GM21717 (cell line): ENCODE measurements at regions not wholly inside any gene's neighbourhood (a gene's known extent, or its start where the extent isn't known, plus 50 kb on each side); places are given as distances from the start of the nearest gene placed in this dataset.
"Not testable (repeated sequence)": the region's sequence is repeated elsewhere in the genome, so short reads cannot be mapped to it uniquely, and the experiment has no call there.

Experiments used
- ATAC-seq: cut with Tn5 transposase; IDR thresholded peaks from one replicate; pipeline ENCODE4 v1.9.1; 2021; ENCODE audit warnings: mild to moderate bottlenecking, moderate library complexity; ENCODE audit not compliant: unreplicated experiment

DNA sequence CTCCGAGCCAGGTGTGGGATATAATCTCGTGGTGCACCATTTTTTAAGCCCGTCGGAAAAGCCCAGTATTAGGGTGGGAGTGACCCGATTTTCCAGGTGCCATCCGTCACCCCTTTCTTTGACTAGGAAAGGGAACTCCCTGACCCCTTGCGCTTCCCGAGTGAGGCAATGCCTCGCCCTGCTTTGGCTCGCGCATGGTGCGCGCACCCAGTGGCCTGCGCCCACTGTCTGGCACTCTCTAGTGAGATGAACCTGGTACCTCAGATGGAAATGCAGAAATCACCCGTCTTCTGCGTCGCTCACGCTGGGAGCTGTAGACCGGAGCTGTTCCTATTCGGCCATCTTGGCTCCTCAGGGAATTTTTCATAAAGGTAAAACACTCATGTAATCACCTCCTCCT is 63.9 kb downstream of the RWDD3 start:
- ATAC-seq = not testable (repeated sequence)

DNA sequence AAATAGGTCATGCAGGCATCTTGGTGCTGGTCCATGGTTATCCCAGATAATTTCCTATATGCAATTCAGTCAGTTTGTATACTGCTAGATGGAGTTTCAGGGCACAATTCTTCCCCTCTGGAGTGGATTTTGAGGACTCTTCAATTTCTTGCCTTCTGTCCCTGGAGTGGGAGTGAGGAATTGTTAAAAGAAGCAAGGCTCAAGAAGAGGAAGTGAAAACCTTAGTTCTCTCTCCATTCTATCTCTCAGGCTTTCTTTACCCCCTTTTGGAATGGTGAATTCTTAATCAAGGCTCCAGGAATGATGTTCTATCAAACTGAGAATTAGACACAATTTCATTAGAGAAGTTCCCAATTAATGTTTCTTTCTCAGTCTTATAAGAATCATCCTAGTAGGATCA is 67.1 kb downstream of the RWDD3 start:
- ATAC-seq = no peak

DNA sequence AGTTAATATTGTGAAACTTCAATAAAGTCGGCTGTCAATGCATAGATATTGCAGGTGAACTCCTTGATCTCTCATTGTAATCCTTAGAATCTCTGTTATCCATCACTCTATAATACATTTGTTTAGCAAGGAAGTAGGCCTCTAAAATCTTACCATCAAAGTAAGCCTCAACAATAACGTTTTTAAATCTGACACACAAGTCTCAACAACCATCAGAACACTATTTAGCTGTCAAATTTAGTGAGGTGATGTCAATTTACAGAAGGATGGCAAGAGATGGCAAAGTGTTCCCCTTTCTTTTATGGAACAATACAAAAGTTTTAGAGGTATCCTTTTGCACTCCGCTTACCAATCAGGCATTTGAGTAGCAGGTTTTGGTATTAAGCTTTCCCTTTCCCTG is 67.6 kb downstream of the RWDD3 start:
- no peak for ATAC-seq

DNA sequence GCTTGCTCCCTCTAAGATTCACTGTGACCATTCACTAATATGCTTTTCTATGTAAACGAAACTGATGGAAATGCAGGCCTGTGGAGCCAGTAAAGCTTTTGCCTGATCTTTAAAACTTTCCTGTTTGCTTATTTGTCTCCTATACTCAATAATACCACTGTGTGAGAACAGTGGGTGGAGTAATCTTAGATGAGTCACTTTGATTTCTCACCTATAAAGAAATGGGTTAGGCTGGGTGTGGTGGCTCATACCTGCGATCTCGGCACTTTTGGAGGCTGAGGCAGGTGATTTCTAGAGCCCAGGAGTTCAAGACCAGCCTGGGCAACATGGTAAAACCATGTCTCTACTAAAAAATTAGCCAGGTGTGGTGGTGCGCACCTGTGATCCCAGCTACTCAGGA is 70.8 kb downstream of the RWDD3 start:
- no peak for ATAC-seq

DNA sequence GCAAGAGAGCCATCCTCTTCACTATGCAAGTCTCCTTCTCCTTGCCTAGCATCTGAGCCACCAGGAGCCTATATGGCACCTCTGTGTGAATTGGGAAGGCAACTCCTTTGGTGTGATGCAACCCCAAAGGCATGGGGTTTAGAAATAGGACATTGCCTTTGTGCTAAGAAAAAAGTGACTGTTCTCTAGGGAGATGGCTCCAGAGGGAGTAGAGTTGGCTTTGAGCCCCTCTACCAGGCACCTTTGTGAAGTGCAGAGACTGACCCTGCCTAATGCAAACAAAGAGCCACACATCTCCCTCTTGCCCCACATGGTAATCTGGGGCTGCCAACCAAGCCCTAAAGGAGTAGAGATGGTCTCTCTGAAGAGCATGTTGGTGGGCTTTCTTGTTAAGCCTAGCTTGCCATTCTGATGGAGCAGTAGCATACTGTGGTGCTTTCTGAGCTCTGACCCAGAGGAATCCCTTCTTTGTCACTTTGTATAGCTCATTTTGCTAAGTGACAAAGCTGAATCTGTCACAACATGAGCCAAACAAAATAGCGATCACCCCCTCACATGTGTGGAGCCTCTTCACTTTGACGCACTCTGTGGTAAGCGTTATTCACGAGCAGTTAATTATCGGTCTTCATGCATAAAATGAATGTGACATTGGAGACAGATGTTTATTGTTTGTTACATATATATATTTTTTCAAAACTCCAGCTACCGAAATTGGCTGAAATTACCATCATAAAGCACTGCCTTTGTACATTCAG is 74.4 kb downstream of the RWDD3 start:
- no peak for ATAC-seq

DNA sequence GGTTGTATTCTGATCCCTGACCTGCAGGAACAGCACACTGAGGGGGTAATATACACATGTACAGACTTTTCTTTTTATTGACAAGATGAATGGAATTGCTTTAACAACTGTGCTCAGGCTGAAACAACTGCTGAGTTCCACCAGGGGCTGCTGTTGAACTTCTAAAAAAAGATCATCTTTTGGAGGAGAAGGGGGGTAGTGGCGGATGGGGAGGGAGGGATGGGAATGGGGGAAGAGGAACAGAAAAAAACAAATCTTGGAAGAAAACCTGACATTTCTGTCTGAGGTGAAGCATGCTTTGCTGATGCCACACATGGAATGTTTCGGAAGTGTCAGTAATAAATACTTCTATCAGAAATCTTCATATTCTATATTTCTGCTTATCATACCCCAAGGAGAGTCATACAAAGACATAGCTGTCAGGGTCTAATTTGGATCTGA is 75.0 kb downstream of the RWDD3 start:
- ATAC-seq = no peak

DNA sequence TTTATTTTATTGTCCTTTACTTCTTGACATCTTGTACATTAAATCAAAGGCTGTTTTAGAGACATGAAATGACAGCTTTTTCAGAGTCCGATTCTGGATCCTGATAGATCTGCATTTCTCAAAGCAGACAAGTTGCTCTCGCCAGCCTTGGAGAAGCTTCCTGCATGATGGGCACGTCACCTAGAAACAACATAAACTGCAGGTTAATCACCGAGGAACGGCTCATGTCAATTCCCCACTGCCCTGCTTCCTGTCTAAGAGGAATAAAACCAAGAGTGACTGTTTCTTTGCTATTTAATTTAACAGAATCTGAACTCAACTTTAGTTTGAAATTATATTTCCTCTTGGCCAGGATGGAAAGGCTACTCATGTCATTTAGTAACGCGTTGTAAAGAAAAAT is 77.0 kb downstream of the RWDD3 start:
- no peak for ATAC-seq

DNA sequence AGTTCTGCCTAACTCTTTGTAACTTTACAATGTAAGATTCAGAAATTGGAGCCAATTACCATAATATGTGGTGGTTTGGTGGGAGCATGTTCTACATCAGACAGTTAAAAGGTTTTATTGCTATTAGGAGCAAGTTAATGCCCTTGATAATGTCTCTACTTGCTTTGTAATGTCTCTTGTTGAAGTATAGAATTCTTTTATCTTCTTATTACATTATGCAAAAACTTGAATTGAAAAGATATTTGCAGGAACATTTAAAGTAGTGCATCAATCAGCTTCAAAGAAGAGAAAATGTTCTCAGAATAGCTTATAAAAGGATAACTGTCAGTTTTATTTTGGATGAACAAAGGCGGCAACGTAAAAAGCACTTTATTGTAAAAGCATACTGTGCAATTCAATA is 77.8 kb downstream of the RWDD3 start:
- no peak for ATAC-seq

DNA sequence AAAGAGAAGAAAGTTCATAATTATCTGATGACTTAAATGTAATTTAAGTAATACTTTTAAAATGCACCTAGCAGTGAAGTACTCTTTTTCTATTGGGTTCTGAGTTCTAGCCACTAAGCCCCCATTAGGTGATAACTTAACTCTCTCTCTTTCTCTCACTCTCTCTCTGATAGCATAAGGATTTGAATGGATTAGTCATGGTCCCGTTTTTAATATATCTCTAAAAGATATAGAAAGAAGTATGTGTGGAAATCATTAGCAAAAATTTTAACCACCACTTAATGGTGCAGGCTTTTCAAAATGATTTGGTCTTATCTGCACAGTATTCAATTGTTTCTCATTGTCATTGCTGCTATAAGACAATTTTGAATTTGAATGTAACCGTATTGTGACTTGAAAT is 78.2 kb downstream of the RWDD3 start:
- no peak for ATAC-seq

DNA sequence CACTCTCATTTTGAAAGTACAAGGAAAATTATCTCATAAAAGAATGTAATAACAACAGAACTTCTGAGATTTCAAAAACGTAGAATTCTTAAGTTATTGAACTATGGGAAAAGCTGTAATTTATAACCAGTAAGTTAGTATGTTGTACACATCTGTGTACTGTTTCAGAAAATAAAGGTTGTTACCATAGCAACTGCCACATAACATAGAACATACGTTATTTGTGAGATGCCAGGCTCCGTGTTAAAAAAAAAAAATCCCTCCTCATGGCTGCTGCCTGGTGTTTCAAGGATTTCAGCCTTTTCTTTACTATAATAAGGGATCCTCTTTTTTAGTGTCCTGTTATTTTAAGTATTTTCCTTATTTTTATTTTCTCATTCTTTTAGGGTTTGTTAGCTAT is 79.5 kb downstream of the RWDD3 start:
- no peak for ATAC-seq

DNA sequence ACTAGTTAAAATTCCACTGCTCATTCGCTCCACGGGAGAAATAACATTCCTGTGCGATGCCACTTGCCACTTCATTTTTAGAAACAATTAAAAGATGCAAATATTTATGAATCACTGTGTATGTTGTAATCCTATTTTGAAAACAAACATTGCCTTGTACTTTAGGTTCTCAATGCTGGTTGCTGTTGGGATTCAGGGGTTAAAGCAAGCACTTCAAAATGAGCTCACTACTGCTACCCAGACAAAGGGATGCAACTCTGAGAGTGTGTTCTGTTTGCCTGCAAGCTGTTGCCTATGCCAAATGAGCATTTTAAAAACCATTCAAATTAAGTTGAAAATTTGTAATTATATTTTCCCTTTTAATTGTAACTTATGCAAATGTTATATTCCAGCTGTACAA is 87.5 kb downstream of the RWDD3 start:
- ATAC-seq = no peak

DNA sequence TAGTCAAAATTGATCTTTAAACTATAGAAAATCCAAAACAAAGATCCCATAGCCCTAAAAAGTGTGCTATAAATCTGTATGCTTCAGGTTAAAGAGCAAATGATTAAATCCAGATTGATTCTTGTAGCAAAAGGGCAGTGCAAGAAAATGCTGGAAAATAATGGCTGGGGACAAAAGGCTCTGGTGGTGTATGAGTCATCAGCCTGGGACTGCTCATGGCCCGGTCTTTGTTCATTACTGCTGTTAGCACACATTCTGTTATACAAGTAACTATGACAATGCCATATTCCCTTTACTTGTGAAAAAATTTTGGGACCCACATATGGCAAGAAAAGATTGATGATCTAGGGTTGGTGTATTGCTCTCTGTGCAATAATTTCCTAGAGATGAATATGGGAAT is 89.1 kb downstream of the RWDD3 start:
- ATAC-seq = no peak

DNA sequence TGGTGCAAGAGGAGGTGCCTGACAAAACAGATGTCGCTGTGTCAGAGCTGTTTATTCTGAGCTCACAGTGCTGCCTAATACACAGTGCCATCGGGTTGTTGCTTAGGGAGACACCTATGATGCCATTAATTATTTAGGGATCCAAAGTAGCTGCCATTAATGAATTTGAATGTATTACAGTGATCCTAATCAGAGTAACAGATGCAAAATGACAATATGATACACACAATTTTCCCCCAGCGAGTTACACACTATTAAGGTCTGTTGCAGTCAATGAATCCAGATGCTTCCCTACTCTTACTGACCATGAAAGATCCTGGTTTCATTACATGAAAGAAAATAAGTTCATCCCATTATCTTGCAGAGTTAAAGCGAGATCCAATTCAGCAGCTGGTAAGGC is 91.3 kb downstream of the RWDD3 start:
- no peak for ATAC-seq

DNA sequence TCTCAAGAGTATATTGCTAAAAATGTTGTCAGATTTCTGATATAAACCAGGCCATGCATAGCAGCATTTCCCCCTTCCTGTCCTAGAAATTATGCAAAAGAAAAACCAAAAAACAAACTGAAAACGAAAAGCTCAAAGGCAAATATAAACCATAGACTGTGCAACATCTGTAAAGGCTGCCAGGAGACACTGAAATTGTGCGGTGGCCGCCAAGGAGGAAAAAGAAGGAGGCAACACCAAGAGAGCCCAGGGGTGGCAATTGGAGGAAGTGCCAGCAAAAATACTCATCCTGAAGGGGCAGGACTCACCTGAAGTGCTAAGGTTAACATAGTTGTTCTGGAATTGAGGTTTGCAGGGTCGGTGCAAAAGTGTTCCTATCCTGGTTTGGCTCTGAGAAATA is 92.0 kb downstream of the RWDD3 start:
- no peak for ATAC-seq

DNA sequence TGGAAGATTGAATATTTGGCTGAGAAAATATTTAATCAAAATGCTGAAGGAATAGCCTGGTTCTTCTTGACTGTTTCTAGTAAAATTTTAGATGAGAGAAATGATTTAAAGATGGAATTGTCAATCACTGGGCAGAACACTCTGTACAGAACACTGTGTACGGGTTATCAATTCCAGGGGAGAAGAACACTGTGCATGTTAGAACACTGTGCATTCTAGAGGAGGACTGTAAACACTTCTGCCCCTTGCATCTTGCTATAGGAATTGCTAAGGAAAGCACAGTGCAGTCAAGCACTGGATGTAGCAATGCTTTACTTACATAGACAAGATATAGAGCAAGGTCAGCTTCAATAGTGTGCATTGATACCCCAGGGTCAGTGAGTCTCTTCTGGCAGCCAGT is 98.7 kb downstream of the RWDD3 start:
- no peak for ATAC-seq

DNA sequence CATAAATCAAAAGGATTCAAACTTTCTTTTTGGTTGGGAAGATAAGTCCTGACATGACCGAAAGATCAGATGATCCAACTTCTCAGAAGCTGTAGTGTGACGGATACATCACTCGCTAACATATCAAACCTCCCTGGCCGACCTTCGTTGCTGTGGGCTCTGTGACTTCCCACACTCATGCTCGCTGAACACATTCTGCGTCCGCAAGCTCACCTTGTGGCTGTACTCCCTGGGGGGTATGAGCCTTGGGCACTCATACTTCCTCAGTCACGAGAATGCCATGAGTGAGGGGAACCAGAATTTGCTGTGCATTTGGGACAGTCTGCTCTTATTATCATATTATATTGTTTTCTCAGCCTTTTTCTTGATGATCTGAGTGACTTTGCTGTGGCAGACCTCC is 105.4 kb downstream of the RWDD3 start:
- ATAC-seq = no peak

DNA sequence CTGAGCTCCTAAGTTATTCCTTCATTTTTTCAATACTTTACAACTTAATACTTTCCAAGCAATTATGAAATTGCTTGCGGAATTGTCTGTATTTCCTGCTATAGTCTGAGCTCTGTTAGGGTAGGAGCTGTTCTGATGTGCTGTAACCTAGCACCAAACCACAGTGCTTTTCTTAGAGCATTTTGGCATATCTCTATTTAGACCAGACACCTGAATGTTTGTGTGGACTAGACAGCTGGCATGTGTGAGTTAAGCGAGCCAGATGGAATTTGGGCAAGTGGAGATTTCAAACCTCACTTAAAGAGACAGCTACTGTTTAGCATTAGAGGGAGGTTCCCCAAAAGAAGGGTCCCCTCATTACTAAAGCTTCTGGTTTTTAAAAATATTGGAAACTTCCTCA is 106.1 kb downstream of the RWDD3 start:
- no peak for ATAC-seq

DNA sequence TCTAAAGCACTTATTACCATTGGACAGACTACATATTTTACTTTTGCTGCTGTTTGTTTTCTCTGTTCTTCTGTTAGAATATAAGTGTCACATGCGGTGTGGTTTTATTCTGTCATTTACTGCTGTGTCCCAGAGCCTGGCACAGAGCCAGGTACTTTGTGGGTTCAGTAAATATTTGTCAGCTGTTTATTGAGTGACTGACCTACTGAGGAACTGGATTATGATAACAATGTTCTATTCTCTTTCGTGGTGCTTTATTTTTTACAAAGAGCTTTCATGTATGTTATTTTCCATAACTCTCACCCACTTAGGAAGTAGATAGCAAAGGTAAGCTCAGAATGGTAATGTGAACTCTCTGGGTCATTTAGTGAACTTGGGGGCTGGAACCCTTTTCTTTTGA is 118.8 kb downstream of the RWDD3 start:
- no peak for ATAC-seq

DNA sequence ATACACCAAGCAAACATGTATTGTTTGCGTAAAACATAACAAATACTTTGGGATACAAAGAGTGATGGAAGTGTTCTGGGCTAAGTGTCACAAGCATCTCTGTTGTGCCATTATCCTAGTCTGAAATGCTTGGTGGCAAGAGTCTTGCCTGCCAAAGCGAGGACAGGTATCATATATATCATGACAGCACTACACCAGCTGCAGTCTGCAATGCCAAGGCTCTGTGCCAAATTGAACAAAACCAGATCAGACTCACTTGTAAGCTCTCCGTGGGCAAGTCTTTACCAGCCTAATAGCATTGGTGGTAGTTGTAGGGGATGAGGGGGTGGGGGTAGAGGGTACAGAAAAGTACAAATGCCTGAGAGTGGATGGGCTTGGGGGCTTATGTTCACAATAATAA is 119.2 kb downstream of the RWDD3 start:
- ATAC-seq = no peak

DNA sequence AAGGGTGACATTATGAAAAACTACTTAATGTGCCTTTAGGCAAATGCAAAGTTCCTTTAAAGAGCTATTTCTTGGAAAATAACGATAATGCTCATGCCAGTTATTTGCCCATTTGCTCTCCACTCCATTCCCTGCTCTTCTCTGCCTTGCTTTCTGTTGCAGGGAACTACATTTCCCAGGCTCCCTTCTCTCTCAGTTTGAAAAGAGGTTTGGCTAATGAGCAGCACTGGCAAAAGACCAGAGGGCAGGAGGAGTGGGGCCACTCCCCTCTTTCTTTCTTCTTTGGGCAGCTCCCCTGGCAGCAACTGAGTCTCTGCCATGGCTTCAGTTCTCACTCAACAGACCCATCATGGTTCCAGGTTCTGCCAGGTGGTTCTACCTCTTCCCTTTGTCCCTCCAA is 130.5 kb downstream of the RWDD3 start:
- ATAC-seq = no peak

DNA sequence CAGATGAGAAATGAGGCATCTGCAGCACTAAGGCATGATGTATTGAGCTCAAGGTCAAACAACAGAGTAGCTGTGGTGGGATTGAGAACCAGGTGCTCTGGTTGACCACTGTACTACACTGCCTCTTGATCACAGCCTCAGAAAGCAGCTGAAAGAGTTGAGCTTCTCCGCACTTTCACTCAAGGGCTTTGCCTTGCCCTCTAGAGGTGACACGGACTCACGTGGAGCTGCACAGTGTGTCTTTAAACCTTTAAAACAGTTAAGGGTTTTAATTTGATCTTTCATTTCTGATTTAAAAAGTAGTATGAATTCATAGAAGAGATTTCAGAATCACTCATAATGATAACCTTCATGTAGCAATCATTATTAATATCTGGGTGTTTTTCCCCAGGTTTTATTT is 132.5 kb downstream of the RWDD3 start:
- ATAC-seq = no peak

DNA sequence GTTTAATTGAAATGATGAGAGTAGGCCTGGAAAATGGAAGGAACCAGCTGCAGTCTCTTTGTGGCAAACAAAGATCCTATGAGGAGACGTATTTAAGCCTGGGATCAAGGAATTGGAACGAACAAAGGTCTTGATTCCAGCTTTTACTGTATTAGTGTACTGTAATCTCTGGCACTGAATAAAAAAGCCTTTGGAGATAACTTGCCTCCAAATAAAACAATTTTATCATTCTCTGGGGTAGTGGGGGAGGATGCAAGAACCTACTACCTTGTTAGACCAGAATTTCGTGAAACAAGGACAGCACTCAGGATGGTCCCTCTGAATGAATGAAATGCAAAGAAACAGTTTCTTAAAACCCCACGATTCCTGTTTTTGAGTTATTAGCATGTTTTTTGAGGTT is 134.2 kb downstream of the RWDD3 start:
- ATAC-seq = no peak

DNA sequence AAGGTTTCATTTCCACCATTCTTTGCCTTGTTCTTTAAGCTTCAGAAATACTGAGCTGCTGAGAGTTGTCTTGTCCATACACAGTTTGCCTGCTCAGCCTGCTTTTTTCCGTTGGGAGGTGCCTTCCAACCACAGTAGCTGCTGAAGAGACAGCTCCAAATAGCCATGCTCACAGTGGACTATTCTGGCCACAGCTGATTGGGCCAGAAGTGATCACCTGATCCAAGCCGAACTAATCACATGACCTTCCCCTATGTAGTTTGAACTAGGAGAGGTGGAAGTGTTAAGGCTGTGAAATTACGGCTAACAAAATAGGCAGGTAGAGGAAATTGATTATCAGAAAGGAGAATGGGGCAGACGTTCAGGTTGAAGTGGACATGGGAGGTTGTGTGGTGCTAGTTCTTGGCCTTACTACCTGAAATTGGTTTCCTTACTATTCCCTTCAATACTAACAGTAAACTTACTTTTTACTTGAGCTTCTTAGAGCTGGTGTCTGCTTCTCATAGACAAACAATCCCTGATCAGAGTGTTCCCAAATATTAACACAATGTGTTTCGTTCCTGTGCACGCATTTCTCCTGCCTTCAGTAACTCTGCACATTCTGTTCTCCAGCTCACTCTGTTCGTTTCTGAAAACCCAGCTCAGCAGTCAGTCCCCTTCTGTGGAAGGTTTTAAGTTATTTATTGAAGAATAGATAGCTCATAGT is 136.1 kb downstream of the RWDD3 start:
- no peak for ATAC-seq
